Sigmoid colon (tissue), 4 donors: ENCODE measurements at regions not wholly inside any gene's neighbourhood (a gene's known extent, or its start where the extent isn't known, plus 50 kb on each side); places are given as distances from the start of the nearest gene placed in this dataset.

Source experiments
- CTCF ChIP-seq, 4 experiments: fragments of 450-650 bp in 3 of 4; fragments of 200-600 bp in 1 of 4; IDR thresholded peaks; one replicate each; pipeline ENCODE4 v1.5.1; 2016 to 2019; ENCODE audit warnings: antibody characterized with exemption in 4 of 4, mild to moderate bottlenecking in 3 of 4, moderate library complexity in 2 of 4
- POLR2A ChIP-seq, 2 donors: fragments of 450-650 bp; IDR thresholded peaks; one replicate each; pipeline ENCODE4 v1.6.1; 2016; ENCODE audit warnings: antibody characterized with exemption in 2 of 2, mild to moderate bottlenecking in 2 of 2, moderate library complexity in 2 of 2
- POLR2AphosphoS5 ChIP-seq, 4 donors: sonication (generic); formaldehyde crosslinking; IDR thresholded peaks; one replicate each; pipeline ENCODE4 v1.6.1; 2017; ENCODE audit warnings: antibody characterized with exemption in 4 of 4

GRCh38 chr10:83736008-83736407 is 403.3 kb upstream of the GHITM start:
- TF ChIP-seq CTCF (IDR thresholded peaks at IDR 0.05): no peak
- no peak for TF ChIP-seq POLR2AphosphoS5 (IDR thresholded peaks at IDR 0.05)
- TF ChIP-seq POLR2A (IDR thresholded peaks at IDR 0.05): no peak
